ENCODE measurements at regions not wholly inside any gene's neighbourhood (a gene's known extent, or its start where the extent isn't known, plus 50 kb on each side); places are given as distances from the start of the nearest gene placed in this dataset.

DNA sequence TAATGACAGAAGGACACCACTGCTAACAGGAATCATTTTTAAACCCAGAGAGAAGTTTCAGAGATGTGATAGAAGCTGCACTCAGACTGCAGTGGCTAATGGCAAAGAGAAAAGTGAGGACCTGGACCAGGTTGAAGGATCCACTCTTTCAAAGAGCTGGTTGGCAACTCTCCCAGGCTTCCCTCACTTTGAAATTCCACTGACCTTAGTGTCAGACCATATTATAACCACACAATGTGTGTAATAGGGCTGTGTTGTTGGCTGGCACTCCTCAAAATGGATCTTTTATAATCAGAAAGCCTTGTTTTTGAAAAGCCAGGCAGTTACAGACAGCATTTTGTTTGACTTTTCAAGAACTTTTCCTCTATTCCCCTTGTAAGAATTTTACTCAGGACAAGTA is 280.7 kb downstream of the PRELID2 start:
- TF ChIP-seq, protein P1, sequence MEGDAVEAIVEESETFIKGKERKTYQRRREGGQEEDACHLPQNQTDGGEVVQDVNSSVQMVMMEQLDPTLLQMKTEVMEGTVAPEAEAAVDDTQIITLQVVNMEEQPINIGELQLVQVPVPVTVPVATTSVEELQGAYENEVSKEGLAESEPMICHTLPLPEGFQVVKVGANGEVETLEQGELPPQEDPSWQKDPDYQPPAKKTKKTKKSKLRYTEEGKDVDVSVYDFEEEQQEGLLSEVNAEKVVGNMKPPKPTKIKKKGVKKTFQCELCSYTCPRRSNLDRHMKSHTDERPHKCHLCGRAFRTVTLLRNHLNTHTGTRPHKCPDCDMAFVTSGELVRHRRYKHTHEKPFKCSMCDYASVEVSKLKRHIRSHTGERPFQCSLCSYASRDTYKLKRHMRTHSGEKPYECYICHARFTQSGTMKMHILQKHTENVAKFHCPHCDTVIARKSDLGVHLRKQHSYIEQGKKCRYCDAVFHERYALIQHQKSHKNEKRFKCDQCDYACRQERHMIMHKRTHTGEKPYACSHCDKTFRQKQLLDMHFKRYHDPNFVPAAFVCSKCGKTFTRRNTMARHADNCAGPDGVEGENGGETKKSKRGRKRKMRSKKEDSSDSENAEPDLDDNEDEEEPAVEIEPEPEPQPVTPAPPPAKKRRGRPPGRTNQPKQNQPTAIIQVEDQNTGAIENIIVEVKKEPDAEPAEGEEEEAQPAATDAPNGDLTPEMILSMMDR (IDR thresholded peaks at IDR 0.05), result no peak
- TF ChIP-seq POLR2A (IDR thresholded peaks at IDR 0.05), result no peak
